HG03159 (cell line): ENCODE measurements at regions not wholly inside any gene's neighbourhood (a gene's known extent, or its start where the extent isn't known, plus 50 kb on each side); places are given as distances from the start of the nearest gene placed in this dataset.

Source experiments
- ATAC-seq: cut with Tn5 transposase; IDR thresholded peaks from one replicate; pipeline ENCODE4 v1.9.1; 2021; ENCODE audit warnings: mild to moderate bottlenecking, moderate library complexity; ENCODE audit not compliant: unreplicated experiment

DNA sequence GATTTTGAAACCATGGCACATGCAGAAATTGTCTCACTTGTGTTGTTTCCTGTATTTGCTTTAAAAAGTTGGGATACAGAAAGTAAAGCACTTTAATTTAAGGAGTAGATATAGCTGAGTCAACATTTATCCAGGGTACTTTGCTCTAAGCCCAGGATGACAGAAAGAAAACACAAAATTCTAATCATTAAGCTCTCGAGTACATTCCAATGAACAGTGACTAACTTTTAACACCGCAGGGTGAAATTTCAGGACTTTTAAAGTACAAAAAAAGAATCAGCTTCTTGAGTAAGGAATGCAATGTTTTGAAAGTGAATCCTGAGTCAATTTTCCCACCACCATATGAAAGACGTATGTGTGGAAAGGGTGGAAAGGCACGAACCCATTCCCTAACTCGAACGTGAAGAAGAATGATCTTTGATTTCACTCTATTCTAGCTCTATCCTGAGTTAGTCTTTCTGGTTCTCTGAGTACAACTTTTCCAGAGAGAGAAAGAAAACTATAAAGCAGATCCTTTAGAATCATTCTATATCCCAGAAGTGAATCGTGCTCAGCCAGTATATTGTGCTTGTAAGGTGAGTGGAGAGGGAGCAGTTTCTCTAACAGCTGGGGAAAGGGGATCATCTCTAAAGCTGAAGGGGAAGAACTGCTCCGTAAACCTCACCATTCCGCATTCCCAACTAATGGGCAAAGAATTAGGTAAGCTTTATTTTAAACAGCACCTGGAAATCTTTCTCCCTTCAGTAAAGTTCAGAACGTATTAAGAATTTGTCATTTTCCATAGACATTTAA is 779.0 kb upstream of the FLRT2 start:
- ATAC-seq: no peak

- ATAC-seq: no peak
Observed at GRCh38 chr14:84751745-84752144, 778.2 kb upstream of the FLRT2 start.

GRCh38 chr14:84760489-84761126 is 769.3 kb upstream of the FLRT2 start:
- ATAC-seq: no peak

- no peak for ATAC-seq
Observed at GRCh38 chr14:84767434-84767833, 762.5 kb upstream of the FLRT2 start.

DNA sequence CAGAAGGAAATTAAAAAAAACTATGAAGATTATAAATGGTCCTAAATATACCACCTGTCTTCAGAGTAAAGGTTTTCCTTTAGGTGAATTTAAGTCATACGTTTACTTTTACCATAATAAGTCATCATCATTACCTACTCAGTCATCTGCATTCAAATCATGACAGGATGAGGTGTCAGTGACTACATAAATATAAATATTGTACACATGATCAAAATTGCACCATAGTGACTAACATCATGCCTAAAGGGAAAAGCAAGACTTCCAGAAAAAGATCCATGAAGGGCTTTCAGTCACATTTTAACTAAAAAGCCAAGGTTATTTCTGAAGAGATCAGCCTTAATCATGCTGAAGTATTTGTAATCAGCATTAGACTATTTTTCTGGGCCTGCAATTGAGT is 759.9 kb upstream of the FLRT2 start:
- no peak for ATAC-seq

- no peak for ATAC-seq
Observed at GRCh38 chr14:84777356-84777755, 752.6 kb upstream of the FLRT2 start.

- ATAC-seq: no peak
Observed at GRCh38 chr14:84782902-84783301, 747.0 kb upstream of the FLRT2 start.

DNA sequence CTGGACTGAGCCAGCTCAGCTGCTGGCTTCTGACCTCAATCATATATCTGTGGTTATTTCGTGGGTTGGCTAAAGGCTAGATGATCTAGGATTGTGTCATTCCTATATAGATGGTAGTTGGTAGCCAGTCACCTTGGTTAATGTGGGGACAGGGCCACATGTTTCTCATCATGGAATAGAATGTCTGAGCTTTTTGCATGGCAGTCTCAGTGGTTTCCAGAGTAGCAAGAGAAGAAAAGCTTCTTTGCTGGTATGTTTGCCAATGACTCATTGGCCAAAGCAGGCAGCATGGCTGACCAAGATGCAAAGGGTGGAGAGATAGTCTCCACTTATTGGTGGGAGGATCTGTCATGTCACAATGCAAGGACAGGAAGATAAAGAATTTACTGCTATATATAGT is 746.4 kb upstream of the FLRT2 start:
- no peak for ATAC-seq

DNA sequence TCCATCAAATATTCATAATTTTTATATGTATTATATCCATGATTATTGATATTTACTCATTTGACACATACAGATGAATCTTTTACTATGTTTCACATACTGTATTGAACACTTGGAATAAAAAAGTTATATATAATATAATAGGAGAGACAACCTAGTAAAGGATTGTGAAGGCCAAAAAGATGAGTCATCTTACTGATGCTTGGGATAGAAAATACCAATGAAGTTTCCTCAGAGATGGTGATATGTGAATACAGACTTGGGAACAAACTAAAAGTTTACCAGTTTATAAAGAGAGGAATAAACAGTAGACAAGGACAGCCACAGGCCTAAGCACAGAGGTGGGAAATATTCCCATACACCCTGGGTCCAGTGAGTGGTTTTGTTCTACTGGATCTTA is 743.9 kb upstream of the FLRT2 start:
- ATAC-seq: no peak

- no peak for ATAC-seq
Observed at GRCh38 chr14:84789012-84789411, 740.9 kb upstream of the FLRT2 start.

DNA sequence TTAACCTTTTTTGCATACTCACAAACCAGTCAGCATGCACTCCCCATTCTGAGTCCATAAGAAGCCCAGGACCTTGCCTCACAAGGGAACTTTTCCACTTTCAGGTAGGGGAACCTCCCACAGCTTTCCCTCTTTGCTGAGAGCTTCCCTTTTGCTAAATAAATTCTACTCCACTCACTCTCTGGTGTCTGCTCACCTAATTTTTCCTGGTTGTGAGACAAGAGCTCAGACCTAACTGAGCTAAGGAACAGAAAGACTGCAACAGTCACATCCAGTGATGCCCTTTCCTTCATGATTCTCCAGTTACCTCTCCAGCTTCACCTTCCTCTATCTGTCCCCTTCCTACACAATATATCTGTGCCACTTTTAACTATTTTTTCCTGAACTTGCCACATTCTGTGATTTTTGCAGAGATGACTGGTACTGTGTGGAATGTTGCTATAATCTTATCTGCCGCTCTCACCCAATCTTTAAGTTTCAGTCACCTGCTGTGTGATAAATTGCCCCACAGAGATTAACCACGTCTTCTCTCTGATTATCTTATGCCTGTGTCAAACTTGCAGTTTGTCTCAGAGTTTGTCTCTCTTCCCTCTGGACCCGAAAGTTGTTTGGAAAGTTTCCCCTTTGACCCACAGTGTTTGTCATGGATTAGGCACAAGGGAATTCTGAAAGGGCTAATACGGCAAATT is 737.1 kb upstream of the FLRT2 start:
- ATAC-seq: no peak

- no peak for ATAC-seq
Observed at GRCh38 chr14:84797326-84797725, 732.6 kb upstream of the FLRT2 start.

DNA sequence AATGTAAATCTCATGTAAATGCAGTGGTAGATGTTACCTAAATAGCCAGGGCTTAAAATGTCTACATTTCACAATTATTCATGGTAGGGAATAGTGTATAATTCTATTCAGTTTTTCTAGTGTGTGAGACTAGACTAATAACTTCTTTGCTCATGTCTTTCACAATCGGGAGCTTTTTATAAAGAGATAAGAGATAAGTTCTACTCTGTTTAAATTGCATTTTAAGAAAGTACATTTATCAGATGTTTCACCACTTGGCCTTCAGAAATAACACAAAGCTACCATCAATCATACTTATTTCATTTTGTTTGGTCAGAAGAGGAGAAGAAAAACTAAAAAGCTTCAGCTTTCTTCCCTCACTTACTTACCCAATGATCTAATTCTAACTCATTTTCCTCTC is 725.5 kb upstream of the FLRT2 start:
- no peak for ATAC-seq

- ATAC-seq: no peak
Observed at GRCh38 chr14:84804895-84805294, 725.0 kb upstream of the FLRT2 start.

GRCh38 chr14:84806181-84806580 is 723.8 kb upstream of the FLRT2 start:
- no peak for ATAC-seq

DNA sequence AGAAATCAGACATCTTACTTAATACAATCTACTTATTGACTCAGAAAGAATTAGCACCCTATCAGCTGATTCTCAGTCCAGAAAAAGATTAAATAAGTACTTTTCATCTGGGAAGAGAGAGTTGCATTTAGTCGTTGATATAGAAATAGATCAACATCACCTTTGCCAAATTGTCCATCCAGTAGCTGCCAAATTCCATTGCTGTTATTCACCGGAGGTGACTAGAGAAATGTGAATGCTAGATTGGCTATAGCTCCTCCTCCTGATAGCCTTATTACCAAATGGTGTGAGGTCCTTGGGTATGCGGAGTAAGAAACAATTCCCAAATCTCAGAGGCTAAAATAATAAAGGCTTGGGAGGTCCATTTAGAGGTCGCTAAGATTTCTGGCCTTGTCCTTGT is 723.3 kb upstream of the FLRT2 start:
- ATAC-seq: no peak

DNA sequence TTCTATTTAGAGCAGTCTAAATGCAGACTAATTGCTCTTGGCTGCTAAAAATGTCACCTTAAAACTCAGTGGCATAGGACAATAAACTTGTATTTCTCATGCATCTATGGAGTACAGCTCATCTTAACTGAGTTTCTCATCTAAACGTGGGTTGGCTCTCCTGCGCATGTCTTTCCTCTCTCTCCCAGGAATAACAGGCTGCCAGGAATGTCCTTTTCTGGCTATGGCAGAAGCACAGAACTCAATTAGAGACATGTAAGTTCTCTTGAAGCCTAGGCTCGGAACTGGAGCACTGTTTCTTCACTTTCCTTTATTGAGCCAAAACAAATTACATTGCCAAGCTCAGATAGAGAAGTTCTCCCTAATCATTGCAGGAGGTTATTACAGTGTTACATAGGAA is 722.3 kb upstream of the FLRT2 start:
- ATAC-seq: no peak

- no peak for ATAC-seq
Observed at GRCh38 chr14:84809158-84809557, 720.8 kb upstream of the FLRT2 start.

GRCh38 chr14:84814391-84814790 is 715.6 kb upstream of the FLRT2 start:
- ATAC-seq: no peak

DNA sequence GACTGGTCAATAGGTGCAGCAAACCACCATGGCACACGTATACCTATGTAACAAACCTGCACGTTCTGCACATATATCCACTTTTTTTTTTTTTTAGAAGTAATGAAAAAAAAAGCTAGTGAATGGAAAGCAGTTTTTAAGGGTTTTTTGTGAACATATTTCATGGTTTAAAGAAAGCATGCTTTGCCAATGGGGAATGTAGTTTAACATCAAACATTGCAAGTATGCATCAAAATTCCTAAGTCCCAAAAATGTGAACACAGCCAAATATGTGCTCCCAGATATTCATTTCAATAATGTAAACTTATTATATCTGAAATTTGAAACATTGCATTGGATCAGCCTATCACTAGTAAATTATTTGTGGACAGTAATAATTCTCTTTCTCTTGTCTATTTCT is 710.4 kb upstream of the FLRT2 start:
- ATAC-seq: no peak

DNA sequence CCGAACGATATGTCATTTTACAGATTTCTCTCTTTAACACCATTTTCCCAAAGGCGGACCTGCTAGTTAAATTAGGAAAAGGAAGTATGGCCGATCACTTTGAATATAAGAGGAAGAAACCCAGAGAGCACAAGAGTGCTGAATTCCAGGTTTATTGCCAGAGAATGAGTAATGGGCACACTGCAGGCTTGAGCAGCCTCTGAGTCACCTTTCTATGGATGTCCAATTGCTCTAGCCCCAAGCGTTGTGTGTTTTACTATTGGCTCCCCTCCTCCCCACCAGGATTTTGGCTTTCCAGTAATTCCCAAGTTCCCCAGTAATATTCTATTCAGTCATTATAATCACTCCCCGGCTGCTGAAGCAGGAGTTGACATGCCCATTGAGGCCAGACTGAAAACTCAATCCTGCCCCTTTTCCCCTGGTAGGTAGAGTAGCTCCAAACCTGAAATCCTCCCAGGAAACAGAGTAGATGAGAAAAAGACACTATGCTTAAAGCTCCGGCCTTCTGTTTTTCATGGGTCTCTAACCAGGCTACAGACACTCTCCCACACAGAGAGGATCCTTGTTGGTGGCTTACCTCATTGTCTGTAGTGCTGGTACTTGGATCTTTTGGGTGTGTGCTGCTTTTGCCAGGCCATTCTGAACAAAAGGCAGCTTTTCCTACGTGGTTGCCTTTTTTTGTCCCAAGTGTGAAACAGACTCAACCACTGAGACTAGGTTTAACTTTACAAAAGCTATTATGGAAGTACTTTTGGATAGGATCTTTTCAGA is 704.3 kb upstream of the FLRT2 start:
- no peak for ATAC-seq
